H9 (cell line): ENCODE measurements at regions not wholly inside any gene's neighbourhood (a gene's known extent, or its start where the extent isn't known, plus 50 kb on each side); places are given as distances from the start of the nearest gene placed in this dataset.

Source experiments
- DNase-seq: peaks from one replicate; pipeline ENCODE4 v3.0.0-alpha.2; 2017
- H2AFZ ChIP-seq: one replicate; pipeline ENCODE4 v1.6.1; 2013; ENCODE audit warnings: mild to moderate bottlenecking, low read length, control low read depth, moderate library complexity
- H2AK5ac ChIP-seq: 2 replicates; pipeline ENCODE4 v1.6.1; 2013; ENCODE audit warnings: low read length, control low read depth, mixed read lengths; ENCODE audit not compliant: insufficient read length
- H2BK120ac ChIP-seq: one replicate; pipeline ENCODE4 v1.6.1; 2013; ENCODE audit warnings: low read depth, mild to moderate bottlenecking, low read length, control low read depth, inconsistent platforms; ENCODE audit not compliant: poor library complexity, severe bottlenecking
- H2BK12ac ChIP-seq: 2 replicates; pipeline ENCODE4 v1.6.1; 2013; ENCODE audit warnings: low read length, control low read depth, mixed read lengths, low read depth; ENCODE audit not compliant: insufficient read length
- H2BK15ac ChIP-seq: 2 replicates; pipeline ENCODE4 v1.6.1; 2013; ENCODE audit warnings: low read depth, low read length, control low read depth
- H2BK20ac ChIP-seq: one replicate; pipeline ENCODE4 v1.6.1; 2013; ENCODE audit warnings: low read depth, mild to moderate bottlenecking, low read length, control low read depth, inconsistent platforms; ENCODE audit not compliant: poor library complexity, severe bottlenecking
- H2BK5ac ChIP-seq: 2 replicates; pipeline ENCODE4 v1.6.1; 2013; ENCODE audit warnings: low read length, control low read depth, mixed read lengths; ENCODE audit not compliant: insufficient read length
- H3K14ac ChIP-seq: 2 replicates; pipeline ENCODE4 v1.6.1; 2013; ENCODE audit warnings: low read length, control low read depth; ENCODE audit not compliant: insufficient read depth
- H3K18ac ChIP-seq: 2 replicates; pipeline ENCODE4 v1.6.1; 2013; ENCODE audit warnings: low read depth, mild to moderate bottlenecking, mixed read lengths, low read length, control low read depth; ENCODE audit not compliant: insufficient read length
- H3K23ac ChIP-seq: 2 replicates; pipeline ENCODE4 v1.6.1; 2013; ENCODE audit warnings: low read length, control low read depth, mixed read lengths, low read depth; ENCODE audit not compliant: insufficient read length
- H3K23me2 ChIP-seq: 2 replicates; pipeline ENCODE4 v1.6.1; 2013; ENCODE audit warnings: low read depth, mild to moderate bottlenecking, mixed read lengths, low read length, control low read depth; ENCODE audit not compliant: insufficient read length, poor library complexity, severe bottlenecking
- H3K27ac ChIP-seq: 2 replicates; pipeline ENCODE4 v1.5.1; 2013; ENCODE audit warnings: low read length, control low read depth, mixed read lengths, low read depth; ENCODE audit not compliant: insufficient read length
- H3K27me3 ChIP-seq: 2 replicates; pipeline ENCODE4 v1.6.1; 2013; ENCODE audit warnings: low read length, control low read depth, inconsistent platforms; ENCODE audit not compliant: insufficient read depth
- H3K4ac ChIP-seq: 2 replicates; pipeline ENCODE4 v1.6.1; 2013; ENCODE audit warnings: low read depth, mild to moderate bottlenecking, control low read depth, inconsistent platforms, low read length, moderate library complexity
- H3K4me1 ChIP-seq: 2 replicates; pipeline ENCODE4 v1.6.1; 2013; ENCODE audit warnings: low read length, control low read depth, inconsistent platforms; ENCODE audit not compliant: insufficient read depth
- H3K4me2 ChIP-seq: 2 replicates; pipeline ENCODE4 v1.6.1; 2013; ENCODE audit warnings: low read length, control low read depth, mixed read lengths; ENCODE audit not compliant: insufficient read length, insufficient read depth
- H3K56ac ChIP-seq: 2 replicates; pipeline ENCODE4 v1.6.1; 2013; ENCODE audit warnings: low read depth, mild to moderate bottlenecking, mixed read lengths, low read length, control low read depth; ENCODE audit not compliant: insufficient read length
- H3K79me1 ChIP-seq: 2 replicates; pipeline ENCODE4 v1.6.1; 2013; ENCODE audit warnings: low read depth, mild to moderate bottlenecking, moderate library complexity, low read length, control low read depth, inconsistent platforms; ENCODE audit not compliant: insufficient read depth, poor library complexity, severe bottlenecking
- H3K79me2 ChIP-seq: 2 replicates; pipeline ENCODE4 v1.6.1; 2013; ENCODE audit warnings: low read length, control low read depth, inconsistent platforms; ENCODE audit not compliant: insufficient read depth
- H3K9ac ChIP-seq: 2 replicates; pipeline ENCODE4 v1.6.1; 2013; ENCODE audit warnings: low read length, control low read depth, mixed read lengths; ENCODE audit not compliant: insufficient read length; ENCODE audit errors: extremely low read depth
- H3K9me3 ChIP-seq: one replicate; pipeline ENCODE4 v1.6.1; 2013; ENCODE audit warnings: low read depth, low read length, inconsistent platforms; ENCODE audit not compliant: control insufficient read depth
- H3T11ph ChIP-seq: one replicate; pipeline ENCODE4 v1.6.1; 2013; ENCODE audit warnings: mild to moderate bottlenecking, low read length, control low read depth, inconsistent platforms
- H4K20me1 ChIP-seq: one replicate; pipeline ENCODE4 v1.6.1; 2013; ENCODE audit not compliant: control insufficient read depth, insufficient read length, insufficient read depth
- H4K5ac ChIP-seq: 2 replicates; pipeline ENCODE4 v1.6.1; 2013; ENCODE audit warnings: low read depth, mild to moderate bottlenecking, mixed read lengths, low read length, control low read depth; ENCODE audit not compliant: insufficient read length
- H4K8ac ChIP-seq: replicated peaks from 2 replicates; pipeline ENCODE4 v1.6.1; 2013; ENCODE audit warnings: low read length, control low read depth, mixed read lengths, low read depth; ENCODE audit not compliant: insufficient read length
- H4K91ac ChIP-seq: 2 replicates; pipeline ENCODE4 v1.6.1; 2013; ENCODE audit warnings: low read depth, mild to moderate bottlenecking, moderate library complexity, mixed read lengths, low read length, control low read depth; ENCODE audit not compliant: insufficient read length
- H3K27ac Mint-ChIP-seq, 3 experiments: 2 replicates in 2 of 3; 3 replicates in 1 of 3; pipeline ENCODE4 v1.8.0; 2020 to 2021; ENCODE audit warnings: mixed read lengths in 3 of 3, mild to moderate bottlenecking in 1 of 3, moderate library complexity in 1 of 3
- H3K27me3 Mint-ChIP-seq: 2 replicates; pipeline ENCODE4 v1.8.0; 2021; ENCODE audit warnings: low read depth, mild to moderate bottlenecking, moderate library complexity, mixed read lengths
- H3K36me3 Mint-ChIP-seq, 3 experiments: 2 replicates in 2 of 3; 3 replicates in 1 of 3; pipeline ENCODE4 v1.8.0; 2020 to 2021; ENCODE audit warnings: low read depth in 3 of 3, mixed read lengths in 3 of 3; ENCODE audit not compliant: insufficient read depth in 1 of 3
- H3K4me1 Mint-ChIP-seq, 2 experiments: 2 replicates each; pipeline ENCODE4 v1.8.0; 2020; ENCODE audit warnings: mixed read lengths in 2 of 2
- H3K4me3 Mint-ChIP-seq, 2 experiments: 2 replicates in 1 of 2; 3 replicates in 1 of 2; pipeline ENCODE4 v1.8.0; 2020 to 2021; ENCODE audit warnings: mild to moderate bottlenecking in 2 of 2, mixed read lengths in 2 of 2, moderate library complexity in 1 of 2
- H3K9me3 Mint-ChIP-seq, 2 experiments: 2 replicates in 1 of 2; 3 replicates in 1 of 2; pipeline ENCODE4 v1.8.0; 2020; ENCODE audit warnings: mild to moderate bottlenecking in 2 of 2, mixed read lengths in 2 of 2, moderate library complexity in 1 of 2
- CTCF ChIP-seq: fragments of 200-600 bp; sonication (generic); conservative IDR thresholded peaks from 3 replicates; pipeline ENCODE4 v1.8.0; 2021; ENCODE audit warnings: antibody characterized with exemption, mild to moderate bottlenecking
- WGBS: extraction: QIAGEN DNeasy Blood & Tissue Kit; methylation state at CpG from one replicate; pipeline ENCODE4 v1.1.7; 2013; ENCODE audit warnings: missing lambda C conversion rate, low lambda C conversion rate, mixed read lengths; ENCODE audit not compliant: insufficient read length; ENCODE audit errors: extremely low coverage; 5-methylcytosine and 5-hydroxymethylcytosine counted together

GRCh38 chr5:2602451-2603271, 148.8 kb downstream of the IRX2 start:
- Histone ChIP-seq H3K4me1 (no peaks in the 10 kb centered on the region), H2BK120ac (no peak overlapping the region), H3K79me2 (no peaks in the 10 kb centered on the region), H3K23me2 (no peaks in the 10 kb centered on the region), H3K56ac (no peak overlapping the region), H3K9me3 (no peaks in the 10 kb centered on the region), H3K4me2 (no peak overlapping the region), H3K27me3 (no peaks in the 10 kb centered on the region), H2BK15ac (no peak overlapping the region), H3T11ph (no peak overlapping the region), H4K20me1 (no peaks in the 10 kb centered on the region), H3K79me1 (no peaks in the 10 kb centered on the region), H4K8ac (no peak overlapping the region), H3K23ac (no peak overlapping the region), H3K9ac (no peak overlapping the region), H2BK12ac (no peak overlapping the region), H4K91ac (no peak overlapping the region), H2BK20ac (no peak overlapping the region), H3K14ac (no peak overlapping the region), H3K27ac (no peak overlapping the region), H2BK5ac (no peak overlapping the region), H2AK5ac (no peak overlapping the region), H3K18ac (no peak overlapping the region), H3K4ac (no peak overlapping the region), H2AFZ (no peak overlapping the region), H4K5ac (no peak overlapping the region)
- Mint-ChIP-seq H3K36me3 (no peaks in the 10 kb centered on the region), H3K27ac (no peak overlapping the region), H3K4me1 (peaks cover 7 to 8% of the 10 kb centered on the region in 2 experiments; a peak in 2 of 4 replicates), H3K4me3 (no peak overlapping the region), H3K9me3 (no peaks in the 10 kb centered on the region), H3K27me3 (no peaks in the 10 kb centered on the region; the same call in none of the 2 replicates)
- WGBS: no CpG with 5 or more reads among the region's 7 CpGs
- no peak for TF ChIP-seq CTCF
- DNase-seq: no peak
